ENCODE measurements at regions not wholly inside any gene's neighbourhood (a gene's known extent, or its start where the extent isn't known, plus 50 kb on each side); places are given as distances from the start of the nearest gene placed in this dataset.

DNA sequence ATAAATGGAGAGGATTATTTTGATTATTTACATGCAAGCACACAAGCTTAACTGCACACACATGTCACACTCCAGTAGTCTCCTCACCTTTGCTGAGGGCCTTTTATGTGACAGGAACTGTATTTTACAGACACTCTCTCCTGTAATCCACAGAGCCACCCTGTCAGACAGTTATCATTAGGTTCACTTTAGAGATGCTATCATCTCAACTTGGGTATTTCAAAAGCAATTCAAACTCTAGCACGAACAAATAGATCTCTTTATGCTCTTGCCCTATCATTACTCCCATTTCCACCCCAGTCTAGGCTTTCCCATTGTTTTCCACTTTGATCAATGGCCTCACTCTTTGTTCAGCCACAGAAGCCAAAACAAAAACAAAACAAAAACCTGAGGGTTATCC is 281.2 kb upstream of the EPHA4 start:
- H3K27ac ChIP-seq = no peak overlapping the region
- no peak for DNase-seq (ENCODE audit: low spot score)
- TF ChIP-seq, protein P1, sequence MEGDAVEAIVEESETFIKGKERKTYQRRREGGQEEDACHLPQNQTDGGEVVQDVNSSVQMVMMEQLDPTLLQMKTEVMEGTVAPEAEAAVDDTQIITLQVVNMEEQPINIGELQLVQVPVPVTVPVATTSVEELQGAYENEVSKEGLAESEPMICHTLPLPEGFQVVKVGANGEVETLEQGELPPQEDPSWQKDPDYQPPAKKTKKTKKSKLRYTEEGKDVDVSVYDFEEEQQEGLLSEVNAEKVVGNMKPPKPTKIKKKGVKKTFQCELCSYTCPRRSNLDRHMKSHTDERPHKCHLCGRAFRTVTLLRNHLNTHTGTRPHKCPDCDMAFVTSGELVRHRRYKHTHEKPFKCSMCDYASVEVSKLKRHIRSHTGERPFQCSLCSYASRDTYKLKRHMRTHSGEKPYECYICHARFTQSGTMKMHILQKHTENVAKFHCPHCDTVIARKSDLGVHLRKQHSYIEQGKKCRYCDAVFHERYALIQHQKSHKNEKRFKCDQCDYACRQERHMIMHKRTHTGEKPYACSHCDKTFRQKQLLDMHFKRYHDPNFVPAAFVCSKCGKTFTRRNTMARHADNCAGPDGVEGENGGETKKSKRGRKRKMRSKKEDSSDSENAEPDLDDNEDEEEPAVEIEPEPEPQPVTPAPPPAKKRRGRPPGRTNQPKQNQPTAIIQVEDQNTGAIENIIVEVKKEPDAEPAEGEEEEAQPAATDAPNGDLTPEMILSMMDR (IDR thresholded peaks at IDR 0.05) = no peak
- H3K4me3 ChIP-seq = no peak overlapping the region

DNA sequence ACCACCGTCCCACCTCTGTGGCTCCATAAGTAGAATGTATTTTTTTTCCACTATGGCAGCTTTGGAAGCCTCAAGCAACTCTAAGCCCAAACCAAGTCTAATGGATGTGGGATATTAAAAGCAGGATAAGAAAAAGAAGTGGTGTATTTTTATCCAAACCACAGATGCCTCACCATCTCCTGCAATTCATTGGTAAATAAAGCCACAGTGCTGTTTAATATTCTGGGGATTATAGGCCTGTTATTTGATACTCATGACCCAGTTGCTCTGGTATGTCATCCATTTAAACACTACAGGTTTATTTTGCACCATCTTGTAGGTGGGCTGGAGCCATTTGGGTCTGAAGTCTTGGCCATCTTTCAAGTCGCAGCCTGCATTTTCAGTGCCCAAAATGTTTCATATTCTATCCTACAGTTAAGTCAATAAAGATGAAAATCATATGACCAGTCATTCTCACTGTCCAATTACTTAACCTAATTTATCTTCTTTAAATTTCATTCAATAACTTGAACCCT is 279.5 kb upstream of the EPHA4 start:
- TF ChIP-seq, protein P1 (IDR thresholded peaks at IDR 0.05) = no peak
- no peak for DNase-seq (ENCODE audit: low spot score)
- Histone ChIP-seq H3K4me3 (no peak overlapping the region), H3K27ac (no peak overlapping the region)

DNA sequence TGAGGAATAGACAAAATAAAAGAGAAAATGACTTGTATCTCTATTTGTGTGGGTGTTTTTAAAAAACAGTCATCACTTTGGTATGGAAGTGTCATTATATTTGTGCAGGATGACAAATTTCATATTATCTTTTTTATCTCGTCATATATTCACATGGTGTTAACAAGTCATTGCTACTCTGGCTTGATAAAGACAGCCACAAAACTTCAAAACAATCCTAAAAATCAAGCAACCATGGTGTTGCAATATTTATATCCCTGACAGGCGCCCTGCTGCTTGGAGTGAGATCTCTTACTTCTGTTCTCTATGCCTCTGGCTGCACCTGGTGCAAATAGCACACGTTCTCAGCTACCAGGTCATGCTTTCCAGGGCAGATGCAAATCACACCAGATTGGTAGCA is 278.0 kb upstream of the EPHA4 start:
- TF ChIP-seq, protein P1 (IDR thresholded peaks at IDR 0.05) = no peak
- Histone ChIP-seq H3K27ac (no peak overlapping the region), H3K4me3 (no peak overlapping the region)
- no peak for DNase-seq (ENCODE audit: low spot score)

DNA sequence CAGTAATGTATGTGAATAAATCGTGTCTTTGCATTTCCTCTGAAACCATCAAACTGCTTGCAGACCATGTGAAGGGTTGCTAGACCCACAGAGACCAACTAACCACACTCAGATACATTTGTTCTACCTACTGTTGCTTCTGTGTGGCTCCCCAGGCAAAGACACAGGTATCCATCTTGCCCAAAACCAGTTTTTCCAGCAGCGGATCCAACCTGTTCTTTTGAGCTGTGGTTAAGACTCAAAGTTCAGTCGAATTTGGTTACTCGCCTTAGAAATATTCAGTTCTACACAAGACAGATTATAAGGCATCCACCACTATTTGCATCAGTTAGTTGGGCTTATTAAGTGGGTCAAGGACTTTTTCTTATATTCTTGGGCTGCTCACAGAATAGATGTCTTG is 276.2 kb upstream of the EPHA4 start:
- TF ChIP-seq, protein P1 (IDR thresholded peaks at IDR 0.05) = no peak
- H3K27ac ChIP-seq = no peak overlapping the region

DNA sequence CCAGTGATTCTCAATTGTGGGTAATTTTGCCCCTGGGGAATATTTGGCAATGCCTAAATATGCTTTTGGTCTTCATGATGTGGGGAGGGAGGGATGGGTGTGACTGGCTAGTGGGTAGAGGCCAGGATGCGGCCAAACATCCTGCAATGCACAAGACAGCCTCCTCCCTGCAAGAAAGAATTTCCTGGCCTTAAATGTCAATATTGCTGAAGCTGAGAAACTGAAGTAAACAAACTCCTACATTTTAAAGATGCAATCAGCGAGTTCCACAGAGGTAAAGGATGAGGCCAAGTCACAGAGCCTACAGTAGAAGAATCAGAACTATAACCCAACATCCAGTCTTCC is 272.9 kb upstream of the EPHA4 start:
- Histone ChIP-seq H3K4me3 (no peak overlapping the region), H3K27ac (no peak overlapping the region)
- TF ChIP-seq, protein P1 (IDR thresholded peaks at IDR 0.05) = no peak
- DNase-seq (ENCODE audit: low spot score) = no peak

More for the DNA sequence above, 276.2 kb upstream of the EPHA4 start:
- no peak for DNase-seq (ENCODE audit: low spot score)
- H3K4me3 ChIP-seq = no peak overlapping the region

DNA sequence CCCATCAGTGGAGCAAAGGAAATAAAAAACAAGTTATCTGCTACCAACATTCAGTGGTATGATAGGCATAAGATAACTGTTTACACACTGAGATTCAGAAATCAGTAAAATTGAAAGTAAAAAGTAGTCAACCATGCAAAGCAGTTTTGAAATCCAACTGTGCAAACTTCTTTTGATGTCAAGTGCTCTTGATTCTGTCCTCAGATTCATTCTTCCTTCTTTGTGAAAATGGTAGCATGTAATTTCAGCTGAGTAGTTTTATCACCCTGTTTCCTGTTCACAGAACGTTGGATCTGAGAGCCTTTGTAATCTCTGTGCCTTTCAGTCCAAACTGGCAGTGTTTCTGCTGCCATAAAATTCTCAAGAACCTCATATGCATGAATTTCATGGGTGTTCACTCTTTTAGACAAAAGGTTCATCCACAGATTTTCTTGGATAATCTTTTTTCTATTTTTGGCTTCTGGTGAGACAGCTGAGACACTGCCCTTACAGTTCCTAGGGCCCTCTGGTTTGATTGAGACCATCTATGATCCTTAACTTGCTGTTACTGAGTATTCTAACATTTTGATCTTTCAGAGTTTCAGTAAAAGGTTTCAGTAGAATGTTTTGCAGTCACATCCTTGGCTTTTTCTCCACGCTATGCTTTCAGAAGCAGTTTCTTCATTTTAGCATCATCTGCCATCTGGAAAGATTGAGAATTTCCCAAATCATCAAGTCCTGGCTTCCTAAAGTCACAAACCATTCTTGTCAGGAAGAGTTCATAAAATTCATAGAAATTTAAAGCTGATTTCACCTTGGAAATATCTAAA is 272.3 kb upstream of the EPHA4 start:
- Histone ChIP-seq H3K4me3 (no peak overlapping the region), H3K27ac (no peak overlapping the region)
- TF ChIP-seq, protein P1 (IDR thresholded peaks at IDR 0.05) = no peak
- no peak for DNase-seq (ENCODE audit: low spot score)

DNA sequence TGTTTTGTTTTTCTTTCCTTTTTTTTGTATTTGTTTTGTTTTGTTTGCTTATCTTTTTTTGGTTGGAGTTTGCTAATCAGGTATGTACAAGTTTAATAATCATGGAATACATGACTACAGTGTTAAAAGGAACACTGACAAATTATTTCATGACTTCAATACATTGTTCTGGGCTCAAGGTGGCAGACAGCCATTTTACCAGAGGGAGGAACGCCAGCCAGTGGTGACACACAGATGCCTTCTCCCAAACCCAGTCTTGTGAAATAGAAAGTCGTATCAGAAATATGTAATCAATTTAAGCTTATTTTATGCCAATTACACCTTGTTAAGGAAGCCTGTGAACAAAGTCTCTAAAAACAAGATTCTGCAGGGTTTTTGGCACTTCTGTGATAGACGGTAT is 264.0 kb upstream of the EPHA4 start:
- TF ChIP-seq, protein P1 (IDR thresholded peaks at IDR 0.05) = no peak
- DNase-seq (ENCODE audit: low spot score) = no peak
- no peak overlapping the region for H3K4me3 ChIP-seq
- no peak overlapping the region for H3K27ac ChIP-seq

Data from coronary artery (tissue), 2 donors.